Right hindlimb (tissue), 1 donor: ENCODE measurements at regions not wholly inside any gene's neighbourhood (a gene's known extent, or its start where the extent isn't known, plus 50 kb on each side); places are given as distances from the start of the nearest gene placed in this dataset.
A peak's percentile ranks its signal among the peaks of the same experiment; 100 is the strongest.
"Not testable (repeated sequence)": the region's sequence is repeated elsewhere in the genome, so short reads cannot be mapped to it uniquely, and the experiment has no call there.

Experiments
- DNase-seq: peaks from one replicate; pipeline ENCODE4 v3.0.0-alpha.2; 2018

DNA sequence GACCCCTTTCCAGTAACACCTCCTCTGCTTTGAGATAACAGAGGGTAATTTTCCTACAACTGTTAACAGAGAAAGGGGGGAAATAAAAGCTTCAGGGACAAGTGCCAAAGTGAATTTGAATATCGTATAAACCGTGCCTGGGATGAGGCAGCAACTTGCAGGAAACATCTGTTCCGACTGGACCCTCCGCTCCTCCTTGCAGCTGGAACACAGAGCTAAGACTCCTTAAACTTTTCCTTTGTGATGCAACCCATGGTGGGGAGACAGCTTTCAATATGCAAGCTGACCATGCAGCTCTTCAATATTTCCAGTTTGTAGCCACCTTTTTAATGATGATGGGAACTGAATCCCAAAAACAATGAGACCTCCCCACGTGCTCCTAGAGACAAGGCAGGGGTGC lies 432.6 kb downstream of the ZNF536 start:
- DNase-seq = peak; percentile 32

DNA sequence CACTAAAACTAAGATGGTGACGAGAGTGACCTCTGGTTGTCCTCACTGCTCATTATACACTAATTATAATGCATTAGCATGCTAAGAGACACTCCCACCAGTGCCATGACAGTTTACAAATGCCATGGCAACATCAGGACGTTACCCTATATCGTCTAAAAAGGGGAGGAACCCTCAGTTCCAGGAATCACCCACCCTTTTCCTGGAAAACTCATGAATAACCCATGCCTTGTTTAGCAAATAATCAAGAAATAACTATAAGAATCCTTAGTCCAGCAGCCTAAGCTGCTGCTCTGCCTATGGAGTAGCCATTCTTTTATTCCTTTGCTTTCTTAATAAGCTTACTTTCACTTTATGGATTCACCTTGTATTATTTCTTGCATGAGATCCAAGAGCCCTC lies 432.1 kb downstream of the ZNF536 start:
- not testable (repeated sequence) for DNase-seq

DNA sequence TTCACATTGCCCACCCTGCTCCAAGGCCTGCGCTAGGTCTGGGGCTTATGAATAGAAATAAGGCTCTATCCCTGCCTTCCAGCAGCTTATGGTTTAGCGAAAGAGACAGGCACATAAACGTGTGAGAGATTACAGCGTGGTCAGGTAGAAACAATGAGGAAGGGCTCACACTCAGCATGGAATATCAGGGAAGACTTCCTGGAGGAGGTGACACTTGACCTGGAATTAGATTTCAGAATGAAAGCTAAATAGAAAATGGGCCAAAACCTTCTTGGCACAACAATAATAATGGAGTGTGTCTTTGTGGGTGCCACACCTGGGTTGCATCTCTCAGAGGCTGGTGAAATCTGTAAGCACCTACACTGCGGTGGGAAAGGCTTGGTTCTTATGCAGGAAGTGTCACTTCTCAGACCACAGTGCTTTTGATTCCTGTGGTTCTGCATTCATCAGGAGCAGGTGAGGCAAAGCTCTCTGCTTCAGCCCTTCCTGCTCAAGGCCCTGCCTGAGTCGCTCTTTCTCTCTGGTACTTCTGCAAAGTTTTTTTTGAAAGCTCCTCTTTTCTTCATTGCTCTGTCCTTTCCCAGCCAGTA lies 430.3 kb downstream of the ZNF536 start:
- DNase-seq = no peak

DNA sequence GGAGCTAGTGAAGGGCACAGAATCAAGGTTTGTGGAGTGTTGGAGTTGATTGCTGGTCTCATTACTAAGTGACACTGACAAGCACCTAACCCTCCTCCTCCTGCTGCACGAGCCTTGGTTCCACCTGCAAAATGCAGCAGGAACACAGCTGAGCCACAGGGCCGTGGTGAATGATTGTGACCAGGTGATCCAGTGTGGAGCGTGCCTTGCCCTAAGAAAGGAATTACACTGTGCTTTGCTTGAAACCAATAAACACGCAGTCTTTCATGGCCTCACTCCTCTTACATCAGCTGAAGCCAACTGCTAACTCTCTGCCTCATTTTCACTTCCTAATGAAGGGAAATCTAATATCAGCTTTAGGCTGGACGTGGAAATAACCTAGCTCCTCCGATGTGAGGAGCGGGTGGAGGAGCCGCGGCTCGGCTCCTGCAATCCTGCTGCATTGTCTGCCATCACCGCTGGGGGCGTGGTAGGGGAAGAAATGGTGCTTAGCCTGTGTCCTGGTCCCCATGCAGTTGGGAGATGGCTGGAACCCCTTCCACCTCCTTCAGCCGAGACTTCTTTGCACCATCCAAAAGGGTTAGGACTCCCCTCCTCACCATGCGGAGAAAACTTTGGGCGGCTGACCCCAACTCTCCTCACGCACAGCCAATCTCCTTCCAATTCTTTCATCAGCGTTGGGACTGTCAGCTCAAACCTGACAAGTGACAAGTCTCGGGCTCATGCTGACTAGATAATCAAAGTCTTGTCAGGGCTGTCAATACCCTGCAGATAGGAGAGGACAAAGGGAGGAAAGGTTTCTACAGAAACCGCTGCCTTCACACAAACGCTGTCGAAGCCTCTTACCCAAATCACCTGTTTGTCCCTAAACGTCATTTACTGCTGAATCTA lies 427.9 kb downstream of the ZNF536 start:
- DNase-seq = no peak

DNA sequence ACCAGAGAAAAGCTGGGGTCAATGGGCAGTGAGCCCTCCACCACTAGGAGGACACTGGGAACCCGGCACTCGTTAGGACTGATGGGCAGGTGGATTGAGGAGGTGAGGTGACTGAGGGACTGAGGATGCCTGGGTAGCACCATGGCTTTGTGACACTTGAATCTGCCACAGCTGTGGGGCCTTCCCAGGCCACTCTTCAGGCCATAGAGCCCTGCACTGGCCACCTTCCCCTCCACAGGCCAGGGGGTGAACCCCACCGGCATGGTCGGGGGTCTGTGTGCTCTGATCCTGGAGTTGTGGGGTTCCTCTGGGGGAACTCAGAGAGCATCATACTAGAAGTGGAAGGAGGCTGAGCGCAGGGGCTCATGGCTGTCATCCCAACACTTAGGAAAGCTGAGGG lies 423.5 kb downstream of the ZNF536 start:
- no peak for DNase-seq

DNA sequence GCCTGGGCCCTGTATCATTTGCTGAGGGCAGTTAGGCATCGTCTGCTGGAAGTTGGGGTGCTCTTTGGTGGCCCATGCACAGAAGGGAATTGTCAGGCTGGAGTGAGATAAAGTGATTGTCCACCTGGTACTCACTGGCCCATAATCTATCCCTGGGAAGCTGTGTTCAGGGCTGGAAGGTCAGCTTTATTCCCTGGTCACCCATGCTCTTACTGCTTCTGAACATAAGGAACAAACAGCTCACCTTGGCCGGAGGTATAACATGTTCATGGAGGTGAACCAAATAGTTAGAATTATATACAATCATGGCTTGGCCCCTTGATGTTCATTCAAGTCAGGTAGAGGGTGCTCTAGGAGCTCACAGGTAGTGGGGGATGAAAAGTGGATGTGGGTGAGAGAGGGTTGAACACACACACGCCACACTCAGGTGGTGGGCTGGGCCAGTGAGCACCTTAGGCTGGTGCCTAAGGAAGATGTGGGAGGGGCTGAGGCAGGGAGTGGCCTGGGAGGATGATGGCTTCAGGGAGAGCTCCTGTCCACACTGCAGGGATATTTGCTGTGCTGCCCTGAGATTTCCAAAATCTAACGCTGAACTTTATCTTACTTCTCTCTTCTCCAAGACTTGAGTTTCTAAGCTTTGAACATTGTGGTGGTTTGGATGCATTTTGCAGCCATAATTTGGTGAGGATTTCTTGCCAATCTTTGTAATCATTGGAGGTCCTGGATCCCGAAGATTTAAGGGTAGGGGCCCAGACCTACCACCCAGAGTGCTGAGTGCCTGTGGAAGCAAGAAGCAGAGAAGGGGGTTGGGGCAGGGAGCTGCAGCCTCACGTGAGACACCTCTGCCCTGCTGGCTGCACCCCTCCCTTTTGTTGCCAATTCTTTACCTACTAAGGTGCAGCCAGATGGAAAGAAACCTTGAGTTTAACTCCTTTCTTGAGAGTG lies 420.6 kb downstream of the ZNF536 start:
- no peak for DNase-seq

DNA sequence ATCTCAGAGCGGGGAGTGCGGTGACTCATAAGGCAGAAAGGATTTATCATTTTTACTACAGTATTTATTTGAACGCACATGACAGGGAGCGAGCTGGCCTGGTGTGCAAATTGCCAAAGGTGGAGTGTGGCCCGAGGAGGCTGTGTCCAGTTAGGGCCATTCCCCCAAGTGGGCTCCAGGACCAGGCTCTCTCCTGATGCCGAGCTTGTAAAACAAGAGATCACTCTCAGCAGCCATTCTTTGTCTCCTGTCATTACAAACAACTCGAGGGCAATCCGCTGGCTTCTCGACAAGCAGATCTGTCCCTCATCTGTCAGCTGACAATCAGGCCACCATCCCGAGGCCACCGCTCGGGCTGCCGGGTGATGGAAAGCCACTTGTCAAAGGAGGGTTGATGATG lies 418.9 kb downstream of the ZNF536 start:
- no peak for DNase-seq

DNA sequence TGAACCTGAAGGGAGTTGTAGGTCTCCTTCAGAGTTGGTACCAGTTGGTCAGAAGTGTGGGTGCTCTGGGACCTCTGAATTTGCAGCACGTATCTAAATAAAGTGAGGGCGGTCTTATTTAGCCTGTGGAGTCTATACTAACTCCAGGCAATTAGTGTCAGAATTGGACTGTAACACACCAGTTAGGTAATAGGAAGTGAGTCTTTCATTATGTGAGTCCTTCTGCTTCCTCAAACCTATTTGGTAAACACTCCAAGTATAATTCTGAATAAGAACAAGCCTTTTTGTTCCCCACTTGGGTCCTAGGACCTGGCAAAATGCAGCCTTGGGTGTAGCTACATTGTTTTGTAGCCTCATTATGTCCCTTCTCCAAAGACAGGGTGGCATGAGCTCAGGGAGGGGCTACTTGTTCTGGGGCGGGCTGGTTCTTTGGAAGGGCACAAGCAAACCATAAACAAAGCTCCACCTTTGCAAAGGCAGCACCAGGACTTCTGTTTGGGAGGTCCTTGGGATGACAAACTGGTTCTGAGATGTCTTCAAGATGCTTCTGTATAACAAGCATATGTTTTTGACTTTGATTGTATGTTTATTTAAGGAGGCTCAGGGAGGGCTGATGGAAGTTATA lies 418.0 kb downstream of the ZNF536 start:
- DNase-seq = no peak

DNA sequence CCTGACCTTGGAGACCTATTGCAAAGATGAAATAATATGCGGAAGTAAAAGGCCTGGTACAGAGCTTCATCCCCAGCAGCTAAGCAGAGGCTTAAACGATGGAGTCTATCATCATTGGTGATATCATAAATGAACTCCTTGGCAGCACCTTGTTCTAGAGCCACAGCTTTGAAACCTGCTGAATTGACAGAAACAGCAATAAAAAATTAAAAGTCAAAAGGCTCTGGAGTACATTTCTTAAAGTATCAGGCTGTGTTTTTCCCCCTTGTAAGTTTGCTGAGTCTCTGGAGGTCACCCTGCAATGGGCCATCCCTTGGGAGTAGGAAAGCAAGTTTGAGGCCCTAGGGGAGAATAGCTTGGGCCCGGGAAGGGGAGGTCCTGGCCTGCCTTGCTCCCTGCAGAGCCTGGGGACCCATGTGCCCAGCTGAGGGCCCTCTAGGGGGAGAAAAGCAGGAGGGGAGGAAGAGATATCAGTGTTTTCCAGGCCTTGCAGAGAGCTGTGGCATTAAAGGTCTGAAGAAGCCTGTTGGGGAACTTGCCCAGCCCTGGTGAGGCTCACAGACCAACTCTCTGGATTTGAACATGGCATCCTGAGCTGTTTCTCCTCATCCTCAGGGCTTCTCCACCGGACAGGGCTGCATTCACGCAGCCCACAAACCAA lies 416.1 kb downstream of the ZNF536 start:
- DNase-seq = no peak

DNA sequence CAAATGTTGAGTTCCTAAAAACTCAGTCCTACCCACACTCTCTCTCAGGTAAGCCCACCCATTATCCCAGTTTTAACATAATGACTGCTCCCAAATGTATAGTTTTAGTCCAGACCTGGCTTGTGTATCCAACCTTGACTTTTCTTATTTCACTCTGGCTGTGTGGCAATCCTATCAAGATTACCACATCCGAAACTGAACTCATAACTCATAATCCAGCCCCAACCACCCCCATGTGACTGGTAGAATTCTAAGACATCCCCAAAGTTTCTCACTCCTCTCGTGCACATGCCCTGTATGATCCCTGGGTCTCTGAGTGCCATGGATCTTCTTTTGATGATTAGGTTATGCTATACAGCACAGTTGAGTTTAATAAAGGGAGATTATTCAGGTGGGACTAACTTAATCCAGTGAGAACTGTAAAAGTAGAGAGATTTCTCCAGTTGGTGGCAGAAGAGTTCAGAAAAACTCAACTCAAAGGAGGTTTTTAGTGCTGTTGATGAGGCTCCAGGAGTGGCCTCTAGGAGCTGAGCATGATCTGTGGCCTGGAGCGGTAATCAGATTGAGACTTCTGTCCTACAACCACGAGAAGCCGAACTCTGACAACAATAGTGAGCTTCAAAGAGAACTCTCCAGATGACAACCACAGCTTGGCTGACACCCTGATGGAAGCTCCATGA lies 413.4 kb downstream of the ZNF536 start:
- DNase-seq = no peak

DNA sequence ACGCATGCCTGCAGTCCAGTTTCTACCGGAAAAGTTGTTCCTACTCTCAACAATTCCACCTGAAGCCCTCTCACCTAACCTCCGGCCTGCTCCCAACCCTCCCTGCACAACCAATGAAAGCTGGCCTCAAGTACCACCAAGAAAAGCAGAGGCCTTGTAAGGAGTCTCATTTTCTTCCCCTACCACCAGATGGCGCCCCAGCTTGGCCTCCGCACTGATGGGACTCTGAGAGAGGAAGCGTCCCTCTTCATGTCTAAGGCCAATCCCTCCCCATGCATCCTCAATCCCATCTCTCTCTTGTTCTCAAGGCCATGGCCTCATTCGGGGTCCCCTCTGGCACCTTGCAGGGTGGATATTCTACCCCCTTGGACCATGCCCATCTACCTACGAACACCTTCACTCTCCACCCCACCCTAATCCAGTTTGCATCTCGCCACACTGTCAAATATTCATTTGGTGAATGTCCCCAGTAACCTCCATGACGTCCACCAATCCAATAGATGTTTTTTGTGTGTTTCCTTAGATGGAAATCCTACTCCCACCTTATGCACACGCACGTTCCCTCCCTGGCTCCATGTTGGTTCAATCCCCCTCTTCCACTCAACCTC lies 412.8 kb downstream of the ZNF536 start:
- no peak for DNase-seq

DNA sequence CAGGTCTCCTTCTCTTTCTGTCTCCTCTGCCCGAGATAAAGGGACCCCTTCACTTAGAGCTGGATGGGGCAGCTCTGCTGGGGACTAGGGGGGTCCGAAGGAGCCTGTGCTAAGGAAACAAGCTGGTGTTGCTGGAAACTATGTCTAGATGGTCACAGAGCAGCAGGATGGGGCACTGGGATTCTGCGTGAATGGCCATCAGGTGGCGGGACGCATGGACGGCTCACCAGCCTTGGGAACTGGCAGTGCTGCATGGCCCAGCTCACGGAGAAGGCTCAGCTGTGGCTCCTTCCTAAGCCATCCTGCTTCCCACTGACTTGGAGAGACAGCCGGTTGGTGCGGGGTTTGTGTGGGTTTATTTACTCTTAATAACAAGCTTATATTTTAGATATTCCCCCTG lies 411.8 kb downstream of the ZNF536 start:
- no peak for DNase-seq

DNA sequence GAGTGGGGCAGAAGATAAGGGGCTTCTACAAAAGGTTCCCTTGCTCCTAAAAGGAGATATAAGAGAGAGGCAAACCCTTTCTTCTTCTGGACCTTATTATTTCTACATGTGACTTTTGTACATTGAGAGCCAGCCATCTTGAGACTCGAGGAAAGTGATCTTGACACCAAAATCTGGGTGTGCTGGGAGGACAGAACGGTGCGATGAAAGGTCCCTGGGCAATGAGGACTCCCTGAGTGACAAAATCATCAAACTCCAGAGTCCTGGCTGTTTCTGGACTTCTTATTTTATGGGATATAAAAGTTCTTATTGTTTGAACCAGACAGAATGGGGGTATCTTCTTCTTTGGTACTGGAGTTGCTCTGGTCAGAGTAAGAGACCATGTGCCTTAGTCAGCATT lies 411.0 kb downstream of the ZNF536 start:
- DNase-seq = no peak

DNA sequence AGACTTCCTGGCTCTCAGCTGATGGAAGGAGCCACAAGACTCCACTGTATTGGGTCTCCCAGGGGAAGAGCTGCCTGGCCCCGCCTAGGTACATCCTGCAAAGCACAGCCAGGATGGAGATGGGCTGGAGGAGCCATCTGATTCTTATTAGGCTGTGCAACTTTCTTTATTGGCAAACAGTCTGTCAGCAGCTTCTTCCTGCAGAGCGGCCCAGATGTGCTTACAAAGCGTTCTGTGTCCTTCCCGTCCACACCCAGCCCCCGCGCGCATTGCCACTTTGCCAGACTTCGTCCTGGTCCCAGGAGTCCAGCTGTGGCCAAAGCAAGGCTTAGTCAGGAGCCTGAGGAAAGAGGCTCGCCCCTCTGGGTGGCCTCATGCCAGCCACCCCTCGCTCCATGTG lies 409.3 kb downstream of the ZNF536 start:
- DNase-seq = peak; percentile 55

DNA sequence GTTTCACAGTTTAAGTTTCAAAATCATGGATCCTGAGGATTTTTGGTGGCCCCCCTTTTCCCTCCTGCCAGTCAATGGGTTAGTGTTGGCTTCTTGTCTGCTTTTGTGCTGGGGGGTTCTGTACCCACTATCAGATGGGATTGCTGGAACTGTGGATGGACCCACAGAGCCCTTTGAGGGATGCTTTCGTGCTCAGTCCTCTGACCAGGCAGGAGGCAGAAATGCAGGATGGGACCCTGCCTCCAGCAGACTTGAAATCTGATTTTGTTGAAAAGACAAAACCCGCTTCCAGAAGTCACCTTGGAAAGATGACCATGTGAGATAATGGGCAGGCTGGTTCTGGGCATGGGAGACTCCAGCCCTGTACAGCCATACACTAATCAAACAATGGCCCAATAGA lies 408.9 kb downstream of the ZNF536 start:
- DNase-seq = no peak

DNA sequence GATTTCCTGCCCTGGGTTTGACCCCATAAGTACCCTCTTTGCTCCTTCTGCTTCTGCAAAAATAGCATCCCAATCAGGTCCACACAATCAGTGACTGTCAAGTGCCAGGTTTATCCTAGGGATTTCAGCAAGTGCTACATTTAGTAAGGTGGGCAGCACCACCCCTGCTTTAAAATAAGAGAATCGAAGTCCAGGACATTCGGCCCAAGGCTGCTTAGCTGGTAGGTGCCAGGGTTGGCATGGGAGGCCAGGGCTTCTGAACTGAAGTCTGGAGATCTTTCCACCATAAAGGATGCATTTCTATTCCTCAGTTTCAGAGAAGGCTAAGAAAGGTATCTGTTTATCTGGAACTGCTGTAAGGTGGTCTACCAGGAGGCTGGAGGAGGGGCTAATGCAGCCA lies 408.3 kb downstream of the ZNF536 start:
- no peak for DNase-seq

DNA sequence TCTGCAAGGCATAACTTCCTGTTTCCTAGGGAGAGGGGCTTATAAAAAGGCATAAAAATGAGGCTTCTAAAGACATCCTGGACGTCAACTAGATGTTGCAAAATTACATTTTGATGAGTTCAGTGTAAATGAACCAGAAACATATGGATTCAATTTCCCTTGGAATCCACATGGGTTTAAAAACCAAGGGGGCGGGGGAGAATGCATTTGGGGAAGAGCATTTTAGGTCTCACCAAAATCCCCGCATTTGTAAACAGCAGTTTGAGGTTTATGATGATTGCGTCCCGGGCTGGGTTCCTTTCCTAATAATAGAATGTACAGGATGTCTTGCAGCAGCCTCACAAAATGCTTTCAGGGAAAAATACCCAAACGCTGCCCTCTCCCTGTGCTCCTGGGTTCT lies 407.8 kb downstream of the ZNF536 start:
- DNase-seq = peak; percentile 54

DNA sequence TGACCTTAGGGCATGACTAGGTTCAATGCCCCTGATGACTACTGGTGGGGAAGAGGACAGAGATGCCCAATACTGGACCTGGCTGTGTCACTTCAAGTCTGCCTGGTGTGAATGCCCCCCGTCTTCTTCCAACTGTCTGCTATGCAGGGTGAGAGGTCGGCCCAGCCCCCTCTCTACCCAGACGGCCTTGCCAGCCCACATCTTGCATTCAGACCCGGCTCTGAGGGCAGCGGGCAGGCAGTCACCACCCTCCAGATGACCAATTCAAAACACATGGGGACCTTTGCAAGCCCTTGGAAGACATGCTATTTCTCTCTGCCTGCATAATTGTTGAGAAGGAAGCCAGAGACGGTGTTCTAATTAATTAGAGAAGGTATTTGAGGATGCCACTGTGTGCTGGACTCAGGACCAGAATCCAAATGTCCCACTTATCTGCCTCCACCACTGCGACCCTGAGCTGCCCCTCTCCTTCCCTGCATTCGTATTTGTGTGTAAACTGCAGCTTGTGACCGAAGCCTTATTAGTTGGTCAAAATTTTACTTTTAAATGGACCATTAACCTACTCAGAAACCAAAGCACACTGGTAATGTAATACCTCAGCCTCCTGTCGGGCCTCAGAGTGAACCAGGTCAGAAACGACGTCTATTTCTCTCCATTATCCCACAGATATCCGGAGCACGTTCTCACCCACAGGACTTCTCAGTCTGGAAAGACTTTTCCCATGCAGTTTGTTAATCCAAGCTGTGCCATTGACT lies 407.0 kb downstream of the ZNF536 start:
- no peak for DNase-seq

DNA sequence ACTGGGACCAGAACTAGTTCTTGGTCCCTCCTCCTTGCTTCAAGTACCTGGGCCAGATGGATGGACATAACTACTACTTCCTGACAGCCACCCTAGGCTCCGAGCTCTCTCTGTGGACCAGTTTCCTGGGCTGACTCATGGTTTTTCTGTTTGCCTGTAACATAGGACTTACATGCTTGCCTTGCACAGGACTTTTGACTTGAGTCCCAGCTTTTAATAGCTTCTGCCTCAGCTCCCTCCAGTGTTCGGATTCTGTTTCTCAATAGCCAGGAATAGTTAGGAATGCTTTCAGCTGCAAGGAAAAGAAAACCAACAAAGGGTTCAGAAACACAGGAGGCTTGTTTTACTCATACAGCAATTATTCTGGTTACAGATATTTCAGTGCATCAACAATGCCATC lies 405.9 kb downstream of the ZNF536 start:
- no peak for DNase-seq

DNA sequence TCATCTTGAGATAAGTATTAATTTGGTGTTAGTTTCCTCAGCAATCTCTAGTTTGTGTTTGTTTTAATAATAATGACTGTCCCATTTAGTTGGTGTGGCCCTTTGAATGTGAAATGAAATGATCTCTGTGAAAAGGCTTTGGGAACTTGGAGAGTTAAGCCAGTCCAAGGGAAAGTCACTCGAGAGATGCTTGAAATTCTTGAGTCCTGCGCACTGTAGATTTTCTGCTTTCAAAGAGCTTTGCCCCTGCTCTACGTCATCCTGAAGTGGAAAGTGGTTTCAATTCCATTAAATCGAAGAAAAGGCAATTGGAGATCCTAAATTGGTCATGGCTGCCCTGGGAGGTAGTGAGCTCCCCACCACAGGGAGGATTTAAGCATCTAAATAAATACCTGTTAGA lies 403.8 kb downstream of the ZNF536 start:
- no peak for DNase-seq
